ENCODE measurements at regions not wholly inside any gene's neighbourhood (a gene's known extent, or its start where the extent isn't known, plus 50 kb on each side); places are given as distances from the start of the nearest gene placed in this dataset.

DNA sequence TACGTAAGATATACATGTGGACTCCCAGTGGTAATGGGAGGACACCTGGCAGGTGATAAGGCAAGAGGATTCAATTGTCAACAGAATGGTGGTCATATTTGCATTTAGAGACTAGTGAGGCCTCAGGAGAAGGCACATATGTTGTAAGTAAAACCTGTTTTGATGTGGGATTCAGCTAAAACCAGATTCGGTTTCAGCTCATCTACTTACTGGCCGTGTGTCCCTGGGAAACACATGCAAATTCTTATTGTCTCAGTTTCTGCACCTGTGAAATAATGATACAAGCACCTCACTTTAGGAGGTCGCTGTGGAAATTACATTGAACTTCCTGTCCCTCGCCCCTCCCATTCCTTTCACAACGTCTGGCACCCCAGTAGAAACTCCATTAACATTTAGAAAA, 78.9 kb upstream of the FIBIN start:
- ATAC-seq (no peak), DNase-seq (ENCODE audit: low read depth, low spot score) (no peak)
- BruUV-seq (replicated peaks): no TSS peak
- H3K4me1 ChIP-seq (ENCODE audit: control insufficient read depth in 1 of 2, insufficient read depth in 2 of 2, low read length in 2 of 2): no peaks in the 10 kb centered on the region
- H2AFZ ChIP-seq (ENCODE audit: low read depth, low read length, poor library complexity, severe bottlenecking): no peak overlapping the region
- RAD21 ChIA-PET (ENCODE audit: low non-redundant PET in 1 of 2, low total read pairs in 2 of 2, uncharacterized antibody in 2 of 2, unreplicated experiment in 2 of 2): no interaction called here
- H3K27ac ChIP-seq (ENCODE audit: low read depth, low read length): no peak overlapping the region
- no peaks in the 10 kb centered on the region for H3K79me2 ChIP-seq (ENCODE audit: insufficient read depth, low read length)
- no peaks in the 10 kb centered on the region for H3K9me2 ChIP-seq (ENCODE audit: insufficient read depth)
- no peak overlapping the region for H3K9ac ChIP-seq (ENCODE audit: low read length)
- H3K4me2 ChIP-seq (ENCODE audit: low read length): no peak overlapping the region
- H3K36me3 ChIP-seq (ENCODE audit: control insufficient read depth in 1 of 2, insufficient read depth in 2 of 2, low read length in 2 of 2): no peaks in the 10 kb centered on the region
- H3K4me3 ChIP-seq (replicated peaks in 1 of 2; ENCODE audit: low read depth in 1 of 2, low read length in 2 of 2): no peak overlapping the region
- CTCF ChIA-PET: no interaction called here
- TF ChIP-seq ZNF274 (IDR thresholded peaks at IDR 0.05; ENCODE audit: low read depth, low read length) (no peak), EZH2 (IDR thresholded peaks at IDR 0.05) (no peak)
- TF ChIP-seq, protein P1, sequence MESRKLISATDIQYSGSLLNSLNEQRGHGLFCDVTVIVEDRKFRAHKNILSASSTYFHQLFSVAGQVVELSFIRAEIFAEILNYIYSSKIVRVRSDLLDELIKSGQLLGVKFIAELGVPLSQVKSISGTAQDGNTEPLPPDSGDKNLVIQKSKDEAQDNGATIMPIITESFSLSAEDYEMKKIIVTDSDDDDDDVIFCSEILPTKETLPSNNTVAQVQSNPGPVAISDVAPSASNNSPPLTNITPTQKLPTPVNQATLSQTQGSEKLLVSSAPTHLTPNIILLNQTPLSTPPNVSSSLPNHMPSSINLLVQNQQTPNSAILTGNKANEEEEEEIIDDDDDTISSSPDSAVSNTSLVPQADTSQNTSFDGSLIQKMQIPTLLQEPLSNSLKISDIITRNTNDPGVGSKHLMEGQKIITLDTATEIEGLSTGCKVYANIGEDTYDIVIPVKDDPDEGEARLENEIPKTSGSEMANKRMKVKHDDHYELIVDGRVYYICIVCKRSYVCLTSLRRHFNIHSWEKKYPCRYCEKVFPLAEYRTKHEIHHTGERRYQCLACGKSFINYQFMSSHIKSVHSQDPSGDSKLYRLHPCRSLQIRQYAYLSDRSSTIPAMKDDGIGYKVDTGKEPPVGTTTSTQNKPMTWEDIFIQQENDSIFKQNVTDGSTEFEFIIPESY (IDR thresholded peaks at IDR 0.05; ENCODE audit: extremely low read depth, insufficient replicate concordance, low read length): no peak
- TF ChIP-seq, protein P2, sequence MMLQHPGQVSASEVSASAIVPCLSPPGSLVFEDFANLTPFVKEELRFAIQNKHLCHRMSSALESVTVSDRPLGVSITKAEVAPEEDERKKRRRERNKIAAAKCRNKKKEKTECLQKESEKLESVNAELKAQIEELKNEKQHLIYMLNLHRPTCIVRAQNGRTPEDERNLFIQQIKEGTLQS (IDR thresholded peaks at IDR 0.05): no peak
- intact Hi-C loops (cut with micrococcal nuclease): no loop called here
- H3K9me3 ChIP-seq (ENCODE audit: control insufficient read depth in 1 of 2, insufficient read depth in 1 of 2, low read depth in 1 of 2, low read length in 2 of 2): peaks cover 0 to 5% of the 10 kb centered on the region in 2 experiments; a peak in 1 of 4 replicates
- no peaks in the 10 kb centered on the region for H4K20me1 ChIP-seq (ENCODE audit: insufficient read depth)
- POLR2A ChIA-PET: no interaction called here
- H3K27me3 ChIP-seq (ENCODE audit: insufficient read depth, low read length): no peaks in the 10 kb centered on the region

DNA sequence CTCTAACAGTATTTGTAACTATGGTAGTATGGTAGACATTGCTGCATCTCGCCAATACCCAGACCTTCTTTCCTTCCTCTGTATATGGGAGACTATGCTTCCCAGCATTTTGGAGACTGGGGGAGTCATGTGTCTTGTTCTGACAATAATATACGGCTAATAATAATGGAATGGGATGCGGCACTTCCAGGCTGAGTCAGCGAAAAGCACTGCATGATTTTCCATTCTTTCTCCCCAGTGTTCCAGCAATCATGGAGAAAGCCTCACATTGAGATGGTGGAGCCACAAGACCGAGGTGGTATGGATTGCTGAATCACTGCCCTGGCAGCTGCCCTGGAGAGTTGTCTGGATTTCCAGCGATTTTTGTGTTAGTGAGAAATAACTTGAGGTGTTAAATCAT, 77.1 kb upstream of the FIBIN start:
- Histone ChIP-seq H2AFZ (ENCODE audit: low read depth, low read length, poor library complexity, severe bottlenecking) (no peak overlapping the region), H3K9ac (ENCODE audit: low read length) (no peak overlapping the region), H3K79me2 (ENCODE audit: insufficient read depth, low read length) (no peaks in the 10 kb centered on the region), H3K4me3 (replicated peaks in 1 of 2; ENCODE audit: low read depth in 1 of 2, low read length in 2 of 2) (no peak overlapping the region), H3K4me1 (ENCODE audit: control insufficient read depth in 1 of 2, insufficient read depth in 2 of 2, low read length in 2 of 2) (no peaks in the 10 kb centered on the region), H3K36me3 (ENCODE audit: control insufficient read depth in 1 of 2, insufficient read depth in 2 of 2, low read length in 2 of 2) (no peaks in the 10 kb centered on the region), H3K4me2 (ENCODE audit: low read length) (no peak overlapping the region), H3K9me3 (ENCODE audit: control insufficient read depth in 1 of 2, insufficient read depth in 1 of 2, low read depth in 1 of 2, low read length in 2 of 2) (peaks cover 0 to 5% of the 10 kb centered on the region in 2 experiments; a peak in 1 of 4 replicates), H4K20me1 (ENCODE audit: insufficient read depth) (no peaks in the 10 kb centered on the region), H3K27me3 (ENCODE audit: insufficient read depth, low read length) (no peaks in the 10 kb centered on the region), H3K27ac (ENCODE audit: low read depth, low read length) (no peak overlapping the region), H3K9me2 (ENCODE audit: insufficient read depth) (no peaks in the 10 kb centered on the region)
- BruUV-seq (replicated peaks): no TSS peak
- no peak for TF ChIP-seq JUND (IDR thresholded peaks at IDR 0.05)
- TF ChIP-seq TCF7L2 (IDR thresholded peaks at IDR 0.05; ENCODE audit: borderline replicate concordance, extremely low read depth, insufficient read depth, insufficient read length): no peak
- TF ChIP-seq ZNF274 (IDR thresholded peaks at IDR 0.05; ENCODE audit: low read depth, low read length): no peak
- TF ChIP-seq FOSL1 (IDR thresholded peaks at IDR 0.05; ENCODE audit: low read depth): no peak
- TF ChIP-seq EGR1 (IDR thresholded peaks at IDR 0.05; ENCODE audit: low read depth): no peak
- no peak for TF ChIP-seq RAD21 (IDR thresholded peaks at IDR 0.05; ENCODE audit: low read depth)
- TF ChIP-seq, protein P3, sequence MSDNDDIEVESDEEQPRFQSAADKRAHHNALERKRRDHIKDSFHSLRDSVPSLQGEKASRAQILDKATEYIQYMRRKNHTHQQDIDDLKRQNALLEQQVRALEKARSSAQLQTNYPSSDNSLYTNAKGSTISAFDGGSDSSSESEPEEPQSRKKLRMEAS (IDR thresholded peaks at IDR 0.05): no peak
- TF ChIP-seq EZH2phosphoT487 (IDR thresholded peaks at IDR 0.05; ENCODE audit: borderline replicate concordance): no peak
- TF ChIP-seq, protein P1 (IDR thresholded peaks at IDR 0.05; ENCODE audit: extremely low read depth, insufficient replicate concordance, low read length): no peak
- TF ChIP-seq, protein P4, sequence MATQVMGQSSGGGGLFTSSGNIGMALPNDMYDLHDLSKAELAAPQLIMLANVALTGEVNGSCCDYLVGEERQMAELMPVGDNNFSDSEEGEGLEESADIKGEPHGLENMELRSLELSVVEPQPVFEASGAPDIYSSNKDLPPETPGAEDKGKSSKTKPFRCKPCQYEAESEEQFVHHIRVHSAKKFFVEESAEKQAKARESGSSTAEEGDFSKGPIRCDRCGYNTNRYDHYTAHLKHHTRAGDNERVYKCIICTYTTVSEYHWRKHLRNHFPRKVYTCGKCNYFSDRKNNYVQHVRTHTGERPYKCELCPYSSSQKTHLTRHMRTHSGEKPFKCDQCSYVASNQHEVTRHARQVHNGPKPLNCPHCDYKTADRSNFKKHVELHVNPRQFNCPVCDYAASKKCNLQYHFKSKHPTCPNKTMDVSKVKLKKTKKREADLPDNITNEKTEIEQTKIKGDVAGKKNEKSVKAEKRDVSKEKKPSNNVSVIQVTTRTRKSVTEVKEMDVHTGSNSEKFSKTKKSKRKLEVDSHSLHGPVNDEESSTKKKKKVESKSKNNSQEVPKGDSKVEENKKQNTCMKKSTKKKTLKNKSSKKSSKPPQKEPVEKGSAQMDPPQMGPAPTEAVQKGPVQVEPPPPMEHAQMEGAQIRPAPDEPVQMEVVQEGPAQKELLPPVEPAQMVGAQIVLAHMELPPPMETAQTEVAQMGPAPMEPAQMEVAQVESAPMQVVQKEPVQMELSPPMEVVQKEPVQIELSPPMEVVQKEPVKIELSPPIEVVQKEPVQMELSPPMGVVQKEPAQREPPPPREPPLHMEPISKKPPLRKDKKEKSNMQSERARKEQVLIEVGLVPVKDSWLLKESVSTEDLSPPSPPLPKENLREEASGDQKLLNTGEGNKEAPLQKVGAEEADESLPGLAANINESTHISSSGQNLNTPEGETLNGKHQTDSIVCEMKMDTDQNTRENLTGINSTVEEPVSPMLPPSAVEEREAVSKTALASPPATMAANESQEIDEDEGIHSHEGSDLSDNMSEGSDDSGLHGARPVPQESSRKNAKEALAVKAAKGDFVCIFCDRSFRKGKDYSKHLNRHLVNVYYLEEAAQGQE (IDR thresholded peaks at IDR 0.05; ENCODE audit: low read depth): no peak
- POLR2A ChIA-PET: no interaction called here
- RAD21 ChIA-PET (ENCODE audit: low non-redundant PET in 1 of 2, low total read pairs in 2 of 2, uncharacterized antibody in 2 of 2, unreplicated experiment in 2 of 2): no interaction called here
- CTCF ChIA-PET: no interaction called here
- DNase-seq (ENCODE audit: low read depth, low spot score) (no peak), ATAC-seq (no peak)
- intact Hi-C loops (cut with micrococcal nuclease): no loop called here

Data from HCT116 (cell line).